PC-9 (cell line): ENCODE measurements at regions not wholly inside any gene's neighbourhood (a gene's known extent, or its start where the extent isn't known, plus 50 kb on each side); places are given as distances from the start of the nearest gene placed in this dataset.

Experiments used
- EZH2 ChIP-seq: fragments of 200-600 bp; sonication (generic); IDR thresholded peaks from 2 replicates; pipeline ENCODE4 v1.8.0; 2017; ENCODE audit warnings: antibody characterized with exemption, low read depth
- TF ChIP-seq, protein P1 (sequence below): fragments of 200-600 bp; sonication (generic); conservative IDR thresholded peaks from 2 replicates; pipeline ENCODE4 v1.6.1; 2017; ENCODE audit warnings: mixed run types, antibody characterized with exemption, mild to moderate bottlenecking, moderate library complexity

- TF ChIP-seq, protein P1, sequence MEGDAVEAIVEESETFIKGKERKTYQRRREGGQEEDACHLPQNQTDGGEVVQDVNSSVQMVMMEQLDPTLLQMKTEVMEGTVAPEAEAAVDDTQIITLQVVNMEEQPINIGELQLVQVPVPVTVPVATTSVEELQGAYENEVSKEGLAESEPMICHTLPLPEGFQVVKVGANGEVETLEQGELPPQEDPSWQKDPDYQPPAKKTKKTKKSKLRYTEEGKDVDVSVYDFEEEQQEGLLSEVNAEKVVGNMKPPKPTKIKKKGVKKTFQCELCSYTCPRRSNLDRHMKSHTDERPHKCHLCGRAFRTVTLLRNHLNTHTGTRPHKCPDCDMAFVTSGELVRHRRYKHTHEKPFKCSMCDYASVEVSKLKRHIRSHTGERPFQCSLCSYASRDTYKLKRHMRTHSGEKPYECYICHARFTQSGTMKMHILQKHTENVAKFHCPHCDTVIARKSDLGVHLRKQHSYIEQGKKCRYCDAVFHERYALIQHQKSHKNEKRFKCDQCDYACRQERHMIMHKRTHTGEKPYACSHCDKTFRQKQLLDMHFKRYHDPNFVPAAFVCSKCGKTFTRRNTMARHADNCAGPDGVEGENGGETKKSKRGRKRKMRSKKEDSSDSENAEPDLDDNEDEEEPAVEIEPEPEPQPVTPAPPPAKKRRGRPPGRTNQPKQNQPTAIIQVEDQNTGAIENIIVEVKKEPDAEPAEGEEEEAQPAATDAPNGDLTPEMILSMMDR = no peak
- TF ChIP-seq EZH2 = no peak
Observed at GRCh38 chr9:95733741-95734666, 141.5 kb upstream of the ERCC6L2 start.
